ENCODE measurements at regions not wholly inside any gene's neighbourhood (a gene's known extent, or its start where the extent isn't known, plus 50 kb on each side); places are given as distances from the start of the nearest gene placed in this dataset.

DNA sequence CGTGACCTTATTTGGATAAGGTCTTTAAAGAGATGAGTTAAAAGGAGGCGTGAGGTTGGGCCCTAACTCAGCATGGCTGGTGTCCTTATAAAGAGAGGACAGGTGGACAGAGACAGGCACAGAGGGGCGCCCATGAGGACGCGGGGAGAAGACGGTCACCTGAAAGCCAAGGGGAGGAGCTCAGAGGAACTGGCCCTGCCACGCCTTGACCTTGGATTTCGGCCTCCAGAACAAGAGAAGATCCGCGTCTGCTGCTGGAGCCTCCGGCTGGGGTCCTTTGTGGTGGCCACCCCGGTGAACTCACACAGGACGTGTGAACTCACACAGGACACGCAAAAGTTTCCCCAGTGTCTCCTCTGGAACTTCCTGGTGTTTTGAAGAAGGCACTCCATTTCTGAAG, 122.7 kb downstream of the SIK1 start:
- peaks cover 6% of the 10 kb centered on the region for H3K4me1 Mint-ChIP-seq
- H3K4me3 Mint-ChIP-seq, result no peak overlapping the region
- H3K9me3 Mint-ChIP-seq (ENCODE audit: low read depth), result no peaks in the 10 kb centered on the region
- POLR2A ChIA-PET, result no interaction called here
- CTCF ChIA-PET, result no interaction called here
- intact Hi-C loops (cut with DNase I, micrococcal nuclease), result loop anchor here (2.0 to 5.0 kb wide), 2 partner anchors 15 to 43 kb away; no protein-coding TSS in a partner anchor
- DNase-seq (no peak), ATAC-seq (no peak)
- H3K27ac Mint-ChIP-seq, result no peak overlapping the region
- H3K36me3 Mint-ChIP-seq (ENCODE audit: low read depth), result no peaks in the 10 kb centered on the region
- H3K27me3 Mint-ChIP-seq, result no peaks in the 10 kb centered on the region

DNA sequence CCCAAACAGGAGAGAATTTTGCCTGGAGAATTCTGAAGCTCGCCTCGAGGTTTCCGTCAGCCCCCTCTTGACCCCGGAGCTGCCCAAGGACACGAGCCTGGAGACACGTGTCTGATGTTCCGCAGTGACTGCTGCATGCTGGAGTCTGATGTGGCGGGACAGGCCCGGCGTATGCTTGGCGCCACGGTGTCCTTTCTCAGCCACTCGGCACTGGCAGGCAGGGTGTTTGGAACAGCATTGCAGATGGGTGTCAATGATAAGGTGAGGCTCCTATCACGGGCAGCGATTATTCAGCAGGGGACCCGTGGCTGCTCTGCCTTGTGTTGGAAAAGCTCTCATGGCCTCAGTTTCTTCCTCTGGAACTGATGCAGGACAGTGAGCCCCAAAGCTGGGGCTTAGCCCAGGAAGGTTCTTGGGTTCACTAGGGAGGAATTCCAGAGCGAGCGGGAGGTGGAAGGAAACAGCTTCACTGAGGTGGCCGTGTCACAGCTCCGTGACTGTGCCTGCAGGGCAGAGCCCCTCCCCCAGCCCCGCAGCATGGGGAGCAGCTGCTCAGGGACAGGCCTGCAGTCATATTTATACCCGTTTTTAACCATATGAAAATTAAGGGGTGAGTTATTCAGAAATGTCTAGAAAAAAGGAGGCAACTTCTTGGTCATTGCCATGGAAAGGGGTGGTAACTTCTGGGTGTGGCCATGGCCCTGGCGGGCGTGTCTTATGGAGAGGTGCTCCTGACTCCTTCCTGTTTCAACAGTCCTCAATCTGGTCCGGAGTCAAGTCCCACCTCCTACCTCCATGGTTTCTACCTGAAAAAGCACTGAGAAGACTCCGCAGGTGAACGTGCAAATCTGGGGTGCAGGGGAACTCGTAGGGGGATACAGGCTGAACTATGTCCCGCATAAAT, 123.4 kb downstream of the SIK1 start:
- Mint-ChIP-seq H3K4me3 (no peak overlapping the region), H3K4me1 (peaks cover 6% of the 10 kb centered on the region), H3K36me3 (ENCODE audit: low read depth) (no peaks in the 10 kb centered on the region), H3K27ac (no peak overlapping the region), H3K9me3 (ENCODE audit: low read depth) (no peaks in the 10 kb centered on the region), H3K27me3 (no peaks in the 10 kb centered on the region)
- POLR2A ChIA-PET, result no interaction called here
- DNase-seq (no peak), ATAC-seq (peak; percentile 10)
- intact Hi-C loops (cut with DNase I, micrococcal nuclease), result loop anchor here (2.0 to 5.0 kb wide), 2 partner anchors 15 to 44 kb away; no protein-coding TSS in a partner anchor
- CTCF ChIA-PET, result interaction anchor here (0.6 kb wide), 1 partner anchor 272 kb away, joined by 3 read pairs; no protein-coding TSS in a partner anchor

- no peaks in the 10 kb centered on the region for H3K36me3 Mint-ChIP-seq (ENCODE audit: low read depth)
- H3K4me1 Mint-ChIP-seq, result peaks cover 6% of the 10 kb centered on the region
- H3K27ac Mint-ChIP-seq, result no peak overlapping the region
- H3K27me3 Mint-ChIP-seq, result no peaks in the 10 kb centered on the region
- DNase-seq (no peak), ATAC-seq (no peak)
- H3K9me3 Mint-ChIP-seq (ENCODE audit: low read depth), result no peaks in the 10 kb centered on the region
- intact Hi-C loops (cut with DNase I, micrococcal nuclease), result loop anchor here in 1 of 2 experiments (5.0 kb wide), 1 partner anchor 45 kb away; no protein-coding TSS in a partner anchor
- CTCF ChIA-PET, result interaction anchor here (0.6 kb wide), 1 partner anchor 271 kb away, joined by 3 read pairs; no protein-coding TSS in a partner anchor
- POLR2A ChIA-PET, result no interaction called here
- H3K4me3 Mint-ChIP-seq, result no peak overlapping the region
Measured at GRCh38 chr21:43302769-43303168, 124.2 kb downstream of the SIK1 start.

- Mint-ChIP-seq H3K9me3 (ENCODE audit: low read depth) (no peaks in the 10 kb centered on the region), H3K4me1 (peaks cover 3% of the 10 kb centered on the region), H3K27me3 (no peaks in the 10 kb centered on the region), H3K36me3 (ENCODE audit: low read depth) (no peaks in the 10 kb centered on the region), H3K27ac (no peak overlapping the region), H3K4me3 (no peak overlapping the region)
- CTCF ChIA-PET, result no interaction called here
- intact Hi-C loops (cut with DNase I, micrococcal nuclease), result loop anchor here in 1 of 2 experiments (5.0 kb wide), 1 partner anchor 45 kb away; no protein-coding TSS in a partner anchor
- no peak for DNase-seq
- no peak for ATAC-seq
- POLR2A ChIA-PET, result no interaction called here
Measured at GRCh38 chr21:43302062-43302700, 124.8 kb downstream of the SIK1 start.

DNA sequence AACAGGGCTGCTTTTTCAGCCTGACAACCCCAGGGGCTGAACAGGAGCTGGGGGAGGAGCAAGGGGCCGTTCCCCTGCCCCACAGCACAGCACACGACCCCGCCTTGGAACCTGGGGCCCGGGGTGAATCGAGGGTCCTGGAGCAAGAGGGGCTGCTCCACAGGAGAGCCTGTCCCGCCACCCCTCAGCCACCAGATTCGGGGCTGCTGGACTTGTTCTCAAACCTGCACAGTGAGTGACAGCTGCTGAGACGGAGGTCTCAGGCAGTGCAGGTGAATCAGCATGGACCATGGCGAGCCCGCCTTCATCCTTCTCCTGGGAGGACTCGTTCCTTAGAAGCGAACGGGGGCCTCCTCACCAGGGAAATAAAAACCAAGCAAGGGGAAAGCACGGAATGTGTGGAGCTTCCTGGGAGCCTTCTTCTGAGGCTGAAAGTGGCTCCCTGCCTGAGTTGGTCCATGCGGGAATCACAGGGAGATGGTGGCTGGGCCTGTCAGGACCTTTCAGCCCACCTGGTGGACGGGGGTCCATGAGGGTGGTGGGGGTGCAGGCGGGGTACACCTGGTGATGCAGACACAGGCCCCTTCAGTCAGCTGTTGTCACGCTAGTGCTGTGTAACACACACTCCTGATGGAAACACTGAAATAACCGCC, 125.4 kb downstream of the SIK1 start:
- Mint-ChIP-seq H3K4me1 (no peaks in the 10 kb centered on the region), H3K9me3 (ENCODE audit: low read depth) (no peaks in the 10 kb centered on the region), H3K27me3 (no peaks in the 10 kb centered on the region), H3K4me3 (no peak overlapping the region), H3K27ac (no peak overlapping the region), H3K36me3 (ENCODE audit: low read depth) (no peaks in the 10 kb centered on the region)
- POLR2A ChIA-PET, result no interaction called here
- no peak for DNase-seq
- ATAC-seq, result no peak
- intact Hi-C loops (cut with DNase I, micrococcal nuclease), result loop anchor here in 1 of 2 experiments (5.0 kb wide), 1 partner anchor 46 kb away; no protein-coding TSS in a partner anchor
- CTCF ChIA-PET, result no interaction called here

DNA sequence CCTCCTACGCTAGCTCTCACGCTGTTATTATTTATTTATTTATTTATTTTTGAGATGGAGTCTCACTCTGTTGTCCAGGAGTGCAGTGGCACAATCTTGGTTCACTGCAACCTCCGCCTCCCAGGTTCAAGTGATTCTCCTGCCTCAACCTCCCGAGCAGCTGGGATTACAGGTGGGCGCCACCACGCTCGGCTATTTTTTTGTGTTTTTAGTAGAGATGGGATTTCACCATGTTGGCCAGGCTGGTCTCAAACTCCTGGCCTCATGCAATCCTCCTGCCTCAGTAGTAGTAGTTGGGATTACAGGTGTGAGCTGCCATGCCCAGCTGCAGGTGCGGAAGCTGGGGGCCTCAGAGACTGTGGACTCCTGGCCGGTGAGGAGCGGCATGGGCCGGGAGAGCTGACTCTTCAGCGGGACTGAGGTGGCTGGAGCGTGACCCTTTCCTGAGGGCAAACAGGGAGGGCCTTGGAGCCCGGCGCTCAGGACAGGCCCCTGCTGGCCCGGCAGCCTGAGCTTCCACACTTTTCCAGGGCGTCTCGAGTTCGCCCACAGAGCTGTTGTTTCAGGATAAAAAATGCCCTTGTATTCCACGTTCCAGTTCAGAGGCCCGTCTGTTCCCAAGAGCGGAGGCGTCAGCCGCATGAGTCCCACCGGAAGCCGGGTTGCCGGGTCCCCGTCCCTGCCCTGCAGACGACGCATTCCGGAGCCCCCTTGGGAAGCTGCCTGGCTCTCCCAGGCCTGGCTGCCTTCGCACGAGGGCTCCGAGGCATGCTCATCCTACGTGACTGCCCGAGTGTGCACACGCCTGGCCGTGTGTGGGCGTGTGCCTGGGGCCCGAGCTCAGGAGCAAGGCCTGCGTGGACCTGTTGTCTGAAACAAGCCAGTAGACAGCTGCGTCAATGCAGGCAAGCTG, 126.2 kb downstream of the SIK1 start:
- Mint-ChIP-seq H3K36me3 (ENCODE audit: low read depth) (no peaks in the 10 kb centered on the region), H3K27ac (no peak overlapping the region), H3K27me3 (no peaks in the 10 kb centered on the region), H3K4me3 (no peak overlapping the region), H3K9me3 (ENCODE audit: low read depth) (peaks cover under 1% of the 10 kb centered on the region), H3K4me1 (no peaks in the 10 kb centered on the region)
- intact Hi-C loops (cut with DNase I, micrococcal nuclease), result loop anchor here in 1 of 2 experiments (5.0 kb wide), 1 partner anchor 47 kb away; no protein-coding TSS in a partner anchor
- DNase-seq (no peak), ATAC-seq (no peak)
- ChIA-PET POLR2A (no interaction called here), CTCF (interaction anchor here (1.1 kb wide), 1 partner anchor 32 kb away, joined by 4 read pairs; no protein-coding TSS in a partner anchor)

DNA sequence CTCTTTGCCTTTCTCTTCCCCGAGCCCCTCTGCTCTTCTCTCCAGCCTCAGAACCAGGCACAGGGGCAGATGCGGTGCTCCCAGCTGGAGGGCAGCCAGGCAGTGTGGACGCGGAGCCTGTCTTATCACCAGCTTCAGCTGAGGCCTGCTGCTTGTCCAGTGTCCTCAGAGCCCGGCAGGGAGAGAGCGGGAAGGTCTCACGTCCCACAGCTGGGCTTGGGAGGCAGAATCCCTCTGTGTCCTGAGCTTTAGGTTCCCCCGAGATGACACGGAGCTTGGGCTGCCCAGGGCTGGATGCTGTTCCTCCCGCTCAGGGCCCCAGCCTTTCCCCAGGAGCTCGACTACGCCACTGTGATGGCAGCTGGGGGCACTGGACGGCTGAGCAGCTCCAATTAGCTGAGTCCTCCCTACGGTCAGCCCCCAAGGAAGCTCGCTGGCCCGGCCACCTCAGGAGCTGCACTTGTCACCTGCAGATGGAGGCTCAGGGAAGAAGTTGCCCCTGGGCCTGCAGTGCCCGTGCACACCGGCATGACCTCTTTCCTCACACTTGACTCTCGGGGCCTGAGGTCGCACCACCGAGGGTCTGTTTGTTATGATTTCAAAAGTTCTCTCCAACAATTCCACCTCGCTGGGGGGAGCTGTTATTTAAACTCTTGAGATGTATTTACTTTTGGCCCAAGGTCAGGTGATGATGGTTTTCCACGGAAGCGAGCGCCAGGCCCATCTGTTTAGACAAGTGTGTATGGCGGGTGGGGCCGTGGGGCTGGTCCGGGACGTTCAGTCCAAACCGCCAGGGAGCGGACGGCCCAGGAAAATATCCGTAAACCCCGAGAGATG, 127.3 kb downstream of the SIK1 start:
- Mint-ChIP-seq H3K36me3 (ENCODE audit: low read depth) (no peaks in the 10 kb centered on the region), H3K27me3 (peaks cover 2% of the 10 kb centered on the region), H3K9me3 (ENCODE audit: low read depth) (peaks cover 7% of the 10 kb centered on the region), H3K4me3 (no peak overlapping the region), H3K4me1 (no peaks in the 10 kb centered on the region), H3K27ac (no peak overlapping the region)
- ChIA-PET CTCF (interaction anchor here (1.1 kb wide), 1 partner anchor 30 kb away, joined by 4 read pairs; no protein-coding TSS in a partner anchor), POLR2A (no interaction called here)
- no peak for DNase-seq
- ATAC-seq, result no peak
- intact Hi-C loops (cut with DNase I, micrococcal nuclease), result loop anchor here in 1 of 2 experiments (5.0 kb wide), 1 partner anchor 48 kb away; no protein-coding TSS in a partner anchor

GRCh38 chr21:43298546-43299440, 128.1 kb downstream of the SIK1 start:
- H3K27me3 Mint-ChIP-seq, result peaks cover 3% of the 10 kb centered on the region
- intact Hi-C loops (cut with DNase I, micrococcal nuclease), result no loop called here
- CTCF ChIA-PET, result no interaction called here

GRCh38 chr21:43297989-43298388, 128.9 kb downstream of the SIK1 start:
- CTCF ChIA-PET, result no interaction called here

More at GRCh38 chr21:43298546-43299440, 128.1 kb downstream of the SIK1 start:
- ATAC-seq (no peak), DNase-seq (no peak)
- peaks cover 7% of the 10 kb centered on the region for H3K9me3 Mint-ChIP-seq (ENCODE audit: low read depth)
- no peak overlapping the region for H3K4me3 Mint-ChIP-seq
- no peak overlapping the region for H3K27ac Mint-ChIP-seq
- POLR2A ChIA-PET, result no interaction called here
- H3K4me1 Mint-ChIP-seq, result no peaks in the 10 kb centered on the region
- no peaks in the 10 kb centered on the region for H3K36me3 Mint-ChIP-seq (ENCODE audit: low read depth)

More at GRCh38 chr21:43297989-43298388, 128.9 kb downstream of the SIK1 start:
- Mint-ChIP-seq H3K36me3 (ENCODE audit: low read depth) (no peaks in the 10 kb centered on the region), H3K4me3 (no peak overlapping the region), H3K9me3 (ENCODE audit: low read depth) (peaks cover 7% of the 10 kb centered on the region), H3K4me1 (no peaks in the 10 kb centered on the region), H3K27me3 (peaks cover 3% of the 10 kb centered on the region), H3K27ac (no peak overlapping the region)
- POLR2A ChIA-PET, result no interaction called here
- intact Hi-C loops (cut with DNase I, micrococcal nuclease), result no loop called here
- DNase-seq, result no peak
- ATAC-seq, result no peak
